ENCODE measurements at regions not wholly inside any gene's neighbourhood (a gene's known extent, or its start where the extent isn't known, plus 50 kb on each side); places are given as distances from the start of the nearest gene placed in this dataset.

DNA sequence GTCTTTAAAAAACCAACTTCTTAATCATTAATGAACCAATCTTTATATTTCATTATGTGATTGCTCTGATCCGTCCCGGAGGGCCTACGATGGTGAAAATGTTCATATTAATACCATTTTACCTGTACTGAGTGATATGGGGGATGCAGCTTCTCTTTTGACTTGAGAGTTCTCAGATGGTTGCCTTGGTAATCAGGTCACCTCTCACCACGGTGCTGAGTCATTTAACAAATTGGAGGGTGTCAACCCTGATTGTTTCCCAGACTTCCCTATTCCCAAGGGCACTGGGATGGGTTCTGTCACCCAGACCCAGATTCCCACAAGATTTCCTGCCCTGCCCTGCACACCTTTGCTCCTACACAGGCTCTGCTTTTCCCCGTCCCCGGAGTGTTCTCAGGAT lies 128.5 kb upstream of the TMTC4 start (continued):
- TF ChIP-seq FOXA2 (IDR thresholded peaks at IDR 0.05) (no peak), EGR1 (IDR thresholded peaks at IDR 0.05; ENCODE audit: low read depth in 2 of 2) (no peak), HNF4A (conservative IDR thresholded peaks at IDR 0.05) (no peak)
- TF ChIP-seq, protein P1, sequence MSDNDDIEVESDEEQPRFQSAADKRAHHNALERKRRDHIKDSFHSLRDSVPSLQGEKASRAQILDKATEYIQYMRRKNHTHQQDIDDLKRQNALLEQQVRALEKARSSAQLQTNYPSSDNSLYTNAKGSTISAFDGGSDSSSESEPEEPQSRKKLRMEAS (IDR thresholded peaks at IDR 0.05): no peak

DNA sequence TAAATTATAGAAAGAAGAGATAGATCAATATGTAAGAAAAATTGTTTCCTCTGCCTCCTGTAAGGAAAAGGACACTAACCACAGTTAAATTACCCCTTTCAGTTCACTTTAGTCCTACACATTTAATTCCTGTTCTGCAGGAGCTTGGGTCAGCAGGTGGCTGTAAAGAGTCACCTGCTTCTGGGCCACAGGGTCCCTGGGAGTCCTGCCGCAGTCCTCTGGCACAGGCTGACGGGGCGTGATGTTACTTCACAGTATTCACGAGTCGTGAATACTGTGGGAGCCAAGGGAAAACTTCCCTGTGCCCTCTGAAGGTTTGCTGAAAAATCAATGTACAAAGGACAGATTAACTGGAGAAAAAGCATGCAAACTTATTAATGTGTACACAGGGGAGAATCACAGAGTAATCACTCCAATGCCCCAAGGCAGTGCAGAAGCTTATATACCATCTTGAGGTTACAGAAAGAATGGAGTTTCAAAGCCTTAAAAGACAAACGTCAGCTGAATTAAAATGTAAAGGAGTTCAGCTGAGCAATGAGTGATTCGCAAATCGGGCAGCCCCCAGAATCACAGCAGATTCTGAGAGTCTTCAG lies 125.8 kb upstream of the TMTC4 start:
- no peak overlapping the region for H3K4me3 ChIP-seq (ENCODE audit: low read depth in 1 of 3, low read length in 3 of 3)
- no peak overlapping the region for H3K9ac ChIP-seq (ENCODE audit: low read depth in 1 of 2, low read length in 2 of 2)
- no peaks in the 10 kb centered on the region for H3K36me3 ChIP-seq (ENCODE audit: control insufficient read depth in 4 of 4, insufficient read depth in 3 of 4, low read depth in 1 of 4, low read length in 3 of 4)
- WGBS: 60% methylated on average over 8 of the region's 8 CpGs
- no peak for DNase-seq (ENCODE audit: low spot score)
- H3K27ac ChIP-seq (ENCODE audit: low read depth in 1 of 2, low read length in 2 of 2): no peak overlapping the region
- H3K4me1 ChIP-seq (ENCODE audit: control insufficient read depth in 4 of 4, insufficient read depth in 4 of 4, low read length in 3 of 4): peaks cover 0 to 4% (median 0%) of the 10 kb centered on the region in 4 donors
- H3K9me3 ChIP-seq (ENCODE audit: control insufficient read depth in 4 of 4, low read length in 3 of 4): no peaks in the 10 kb centered on the region
- TF ChIP-seq YY1 (IDR thresholded peaks at IDR 0.05) (no peak), HNF4A (conservative IDR thresholded peaks at IDR 0.05) (no peak), HNF4G (IDR thresholded peaks at IDR 0.05) (no peak), SP1 (IDR thresholded peaks at IDR 0.05) (no peak), FOXA1 (IDR thresholded peaks at IDR 0.05) (no peak), NR2F2 (IDR thresholded peaks at IDR 0.05) (no peak), GABPA (IDR thresholded peaks at IDR 0.05 in 1 of 2, conservative IDR thresholded peaks at IDR 0.05 in 1 of 2) (no peak), RAD21 (IDR thresholded peaks at IDR 0.05) (peak; percentile 42 to 58), JUND (IDR thresholded peaks at IDR 0.05) (no peak), EGR1 (IDR thresholded peaks at IDR 0.05; ENCODE audit: low read depth in 2 of 2) (no peak)
- TF ChIP-seq, protein P1 (IDR thresholded peaks at IDR 0.05): no peak
- TF ChIP-seq, protein P2, sequence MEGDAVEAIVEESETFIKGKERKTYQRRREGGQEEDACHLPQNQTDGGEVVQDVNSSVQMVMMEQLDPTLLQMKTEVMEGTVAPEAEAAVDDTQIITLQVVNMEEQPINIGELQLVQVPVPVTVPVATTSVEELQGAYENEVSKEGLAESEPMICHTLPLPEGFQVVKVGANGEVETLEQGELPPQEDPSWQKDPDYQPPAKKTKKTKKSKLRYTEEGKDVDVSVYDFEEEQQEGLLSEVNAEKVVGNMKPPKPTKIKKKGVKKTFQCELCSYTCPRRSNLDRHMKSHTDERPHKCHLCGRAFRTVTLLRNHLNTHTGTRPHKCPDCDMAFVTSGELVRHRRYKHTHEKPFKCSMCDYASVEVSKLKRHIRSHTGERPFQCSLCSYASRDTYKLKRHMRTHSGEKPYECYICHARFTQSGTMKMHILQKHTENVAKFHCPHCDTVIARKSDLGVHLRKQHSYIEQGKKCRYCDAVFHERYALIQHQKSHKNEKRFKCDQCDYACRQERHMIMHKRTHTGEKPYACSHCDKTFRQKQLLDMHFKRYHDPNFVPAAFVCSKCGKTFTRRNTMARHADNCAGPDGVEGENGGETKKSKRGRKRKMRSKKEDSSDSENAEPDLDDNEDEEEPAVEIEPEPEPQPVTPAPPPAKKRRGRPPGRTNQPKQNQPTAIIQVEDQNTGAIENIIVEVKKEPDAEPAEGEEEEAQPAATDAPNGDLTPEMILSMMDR (IDR thresholded peaks at IDR 0.05; ENCODE audit: low read depth, low read length, missing input control): peak; percentile 1
- TF ChIP-seq, protein P3, sequence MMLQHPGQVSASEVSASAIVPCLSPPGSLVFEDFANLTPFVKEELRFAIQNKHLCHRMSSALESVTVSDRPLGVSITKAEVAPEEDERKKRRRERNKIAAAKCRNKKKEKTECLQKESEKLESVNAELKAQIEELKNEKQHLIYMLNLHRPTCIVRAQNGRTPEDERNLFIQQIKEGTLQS (IDR thresholded peaks at IDR 0.05): no peak
- TF ChIP-seq, protein P4, sequence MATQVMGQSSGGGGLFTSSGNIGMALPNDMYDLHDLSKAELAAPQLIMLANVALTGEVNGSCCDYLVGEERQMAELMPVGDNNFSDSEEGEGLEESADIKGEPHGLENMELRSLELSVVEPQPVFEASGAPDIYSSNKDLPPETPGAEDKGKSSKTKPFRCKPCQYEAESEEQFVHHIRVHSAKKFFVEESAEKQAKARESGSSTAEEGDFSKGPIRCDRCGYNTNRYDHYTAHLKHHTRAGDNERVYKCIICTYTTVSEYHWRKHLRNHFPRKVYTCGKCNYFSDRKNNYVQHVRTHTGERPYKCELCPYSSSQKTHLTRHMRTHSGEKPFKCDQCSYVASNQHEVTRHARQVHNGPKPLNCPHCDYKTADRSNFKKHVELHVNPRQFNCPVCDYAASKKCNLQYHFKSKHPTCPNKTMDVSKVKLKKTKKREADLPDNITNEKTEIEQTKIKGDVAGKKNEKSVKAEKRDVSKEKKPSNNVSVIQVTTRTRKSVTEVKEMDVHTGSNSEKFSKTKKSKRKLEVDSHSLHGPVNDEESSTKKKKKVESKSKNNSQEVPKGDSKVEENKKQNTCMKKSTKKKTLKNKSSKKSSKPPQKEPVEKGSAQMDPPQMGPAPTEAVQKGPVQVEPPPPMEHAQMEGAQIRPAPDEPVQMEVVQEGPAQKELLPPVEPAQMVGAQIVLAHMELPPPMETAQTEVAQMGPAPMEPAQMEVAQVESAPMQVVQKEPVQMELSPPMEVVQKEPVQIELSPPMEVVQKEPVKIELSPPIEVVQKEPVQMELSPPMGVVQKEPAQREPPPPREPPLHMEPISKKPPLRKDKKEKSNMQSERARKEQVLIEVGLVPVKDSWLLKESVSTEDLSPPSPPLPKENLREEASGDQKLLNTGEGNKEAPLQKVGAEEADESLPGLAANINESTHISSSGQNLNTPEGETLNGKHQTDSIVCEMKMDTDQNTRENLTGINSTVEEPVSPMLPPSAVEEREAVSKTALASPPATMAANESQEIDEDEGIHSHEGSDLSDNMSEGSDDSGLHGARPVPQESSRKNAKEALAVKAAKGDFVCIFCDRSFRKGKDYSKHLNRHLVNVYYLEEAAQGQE (IDR thresholded peaks at IDR 0.05): no peak
- TF ChIP-seq, protein P5, sequence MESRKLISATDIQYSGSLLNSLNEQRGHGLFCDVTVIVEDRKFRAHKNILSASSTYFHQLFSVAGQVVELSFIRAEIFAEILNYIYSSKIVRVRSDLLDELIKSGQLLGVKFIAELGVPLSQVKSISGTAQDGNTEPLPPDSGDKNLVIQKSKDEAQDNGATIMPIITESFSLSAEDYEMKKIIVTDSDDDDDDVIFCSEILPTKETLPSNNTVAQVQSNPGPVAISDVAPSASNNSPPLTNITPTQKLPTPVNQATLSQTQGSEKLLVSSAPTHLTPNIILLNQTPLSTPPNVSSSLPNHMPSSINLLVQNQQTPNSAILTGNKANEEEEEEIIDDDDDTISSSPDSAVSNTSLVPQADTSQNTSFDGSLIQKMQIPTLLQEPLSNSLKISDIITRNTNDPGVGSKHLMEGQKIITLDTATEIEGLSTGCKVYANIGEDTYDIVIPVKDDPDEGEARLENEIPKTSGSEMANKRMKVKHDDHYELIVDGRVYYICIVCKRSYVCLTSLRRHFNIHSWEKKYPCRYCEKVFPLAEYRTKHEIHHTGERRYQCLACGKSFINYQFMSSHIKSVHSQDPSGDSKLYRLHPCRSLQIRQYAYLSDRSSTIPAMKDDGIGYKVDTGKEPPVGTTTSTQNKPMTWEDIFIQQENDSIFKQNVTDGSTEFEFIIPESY (IDR thresholded peaks at IDR 0.05): no peak
- H3K27me3 ChIP-seq (ENCODE audit: control insufficient read depth in 4 of 4, insufficient read depth in 4 of 4, low read length in 3 of 4): no peaks in the 10 kb centered on the region

Measured in liver (tissue), 8 donors.